Transverse colon (tissue), 4 donors: ENCODE measurements at regions not wholly inside any gene's neighbourhood (a gene's known extent, or its start where the extent isn't known, plus 50 kb on each side); places are given as distances from the start of the nearest gene placed in this dataset.

Source experiments
- DNase-seq: peaks from one replicate; pipeline ENCODE4 v3.0.0-alpha.2; 2019
- H3K27ac ChIP-seq, 4 donors: fragments of 200-600 bp; sonication (generic); 2 replicates each; pipeline ENCODE4 v1.5.1; 2016 to 2018; ENCODE audit warnings: inconsistent platforms in 4 of 4
- H3K27me3 ChIP-seq: fragments of 200-600 bp; sonication (generic); 2 replicates; pipeline ENCODE4 v1.5.1; 2017; ENCODE audit warnings: inconsistent platforms
- H3K36me3 ChIP-seq, 4 donors: fragments of 200-600 bp; sonication (generic); 2 replicates each; pipeline ENCODE4 v1.5.1; 2017 to 2019; ENCODE audit warnings: inconsistent platforms in 4 of 4
- H3K4me1 ChIP-seq, 4 donors: fragments of 200-600 bp; sonication (generic); 2 replicates each; pipeline ENCODE4 v1.5.1; 2017 to 2020; ENCODE audit warnings: inconsistent platforms in 4 of 4
- H3K4me3 ChIP-seq, 4 donors: fragments of 200-600 bp; sonication (generic); 1 replicate in 1 of 4; 2 replicates in 3 of 4; pipeline versions ENCODE4 v1.5.1 to v1.6.1; 2017 to 2019; ENCODE audit warnings: inconsistent platforms in 4 of 4
- H3K9me3 ChIP-seq, 2 donors: fragments of 200-600 bp; sonication (generic); 2 replicates each; pipeline ENCODE4 v1.5.1; 2017 to 2019; ENCODE audit warnings: inconsistent platforms in 2 of 2
- EP300 ChIP-seq: sonication (generic); formaldehyde crosslinking; IDR thresholded peaks from one replicate; pipeline ENCODE4 v1.6.1; 2017; ENCODE audit warnings: antibody characterized with exemption, low read depth
- POLR2A ChIP-seq: fragments of 450-650 bp; IDR thresholded peaks from one replicate; pipeline ENCODE4 v1.6.1; 2016; ENCODE audit warnings: antibody characterized with exemption, mild to moderate bottlenecking, moderate library complexity
- POLR2AphosphoS5 ChIP-seq, 3 donors: sonication (generic); formaldehyde crosslinking; IDR thresholded peaks; one replicate each; pipeline ENCODE4 v1.6.1; 2016; ENCODE audit warnings: antibody characterized with exemption in 3 of 3
- WGBS, 2 donors: methylation state at CpG; one replicate each; pipeline ENCODE4 v1.1.5; 2018; ENCODE audit warnings: low coverage in 1 of 2; 5-methylcytosine and 5-hydroxymethylcytosine counted together
- in situ Hi-C, 4 donors: fragments of 200-750 bp; cut with MboI; loops; one replicate each; pipeline versions ENCODE4 v1.15.0 to v1.15.1; 2017; ENCODE audit warnings: low sequenced_read_pairs in 3 of 4, low pct_ligation_motif_present in 1 of 4, low pct_unique_long_range_greater_than_20kb in 1 of 4
- intact Hi-C: fragments of 100-400 bp; cut with DNase I; formaldehyde crosslinking; loops from one replicate; pipeline ENCODE4 v1.15.1; 2023; ENCODE audit warnings: low total_unique reads
- TF ChIP-seq, protein P1 (sequence below), 5 experiments: fragments of 200-600 bp in 3 of 5; fragments of 450-650 bp in 2 of 5; sonication (generic) in 3 of 5; IDR thresholded peaks; 1 replicate in 2 of 5; 2 replicates in 3 of 5; pipeline ENCODE4 v1.5.1; 2016 to 2017; ENCODE audit warnings: antibody characterized with exemption in 5 of 5, inconsistent platforms in 3 of 5, mild to moderate bottlenecking in 2 of 5, moderate library complexity in 1 of 5

DNA sequence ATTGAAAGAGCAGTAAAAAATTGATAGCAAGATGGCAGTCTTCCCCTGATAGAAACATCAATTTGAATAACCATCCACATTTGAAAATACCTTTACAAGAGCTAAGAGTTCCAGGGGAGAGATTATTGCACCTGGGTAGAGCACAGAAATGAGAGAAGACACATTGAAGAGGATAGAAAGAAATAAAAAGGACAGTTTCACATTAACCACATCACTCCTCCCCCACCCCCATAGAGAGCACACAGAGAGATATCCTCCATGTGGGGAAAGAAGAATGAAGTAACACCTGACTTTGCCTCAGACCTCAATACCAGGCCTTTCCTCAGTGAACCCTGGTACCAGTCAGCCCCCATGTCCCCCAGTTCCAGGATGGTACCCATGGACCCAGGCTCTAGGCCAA lies 486.7 kb downstream of the FAM181B start:
- intact Hi-C loops: no loop called here
- TF ChIP-seq POLR2AphosphoS5 (IDR thresholded peaks at IDR 0.05) (no peak), EP300 (no peak), POLR2A (no peak)
- TF ChIP-seq, protein P1, sequence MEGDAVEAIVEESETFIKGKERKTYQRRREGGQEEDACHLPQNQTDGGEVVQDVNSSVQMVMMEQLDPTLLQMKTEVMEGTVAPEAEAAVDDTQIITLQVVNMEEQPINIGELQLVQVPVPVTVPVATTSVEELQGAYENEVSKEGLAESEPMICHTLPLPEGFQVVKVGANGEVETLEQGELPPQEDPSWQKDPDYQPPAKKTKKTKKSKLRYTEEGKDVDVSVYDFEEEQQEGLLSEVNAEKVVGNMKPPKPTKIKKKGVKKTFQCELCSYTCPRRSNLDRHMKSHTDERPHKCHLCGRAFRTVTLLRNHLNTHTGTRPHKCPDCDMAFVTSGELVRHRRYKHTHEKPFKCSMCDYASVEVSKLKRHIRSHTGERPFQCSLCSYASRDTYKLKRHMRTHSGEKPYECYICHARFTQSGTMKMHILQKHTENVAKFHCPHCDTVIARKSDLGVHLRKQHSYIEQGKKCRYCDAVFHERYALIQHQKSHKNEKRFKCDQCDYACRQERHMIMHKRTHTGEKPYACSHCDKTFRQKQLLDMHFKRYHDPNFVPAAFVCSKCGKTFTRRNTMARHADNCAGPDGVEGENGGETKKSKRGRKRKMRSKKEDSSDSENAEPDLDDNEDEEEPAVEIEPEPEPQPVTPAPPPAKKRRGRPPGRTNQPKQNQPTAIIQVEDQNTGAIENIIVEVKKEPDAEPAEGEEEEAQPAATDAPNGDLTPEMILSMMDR (IDR thresholded peaks at IDR 0.05): no peak
- Histone ChIP-seq H3K4me1 (no peaks in the 10 kb centered on the region), H3K36me3 (no peaks in the 10 kb centered on the region), H3K27me3 (no peaks in the 10 kb centered on the region), H3K9me3 (no peaks in the 10 kb centered on the region), H3K27ac (no peak overlapping the region), H3K4me3 (no peak overlapping the region)
- no peak for DNase-seq
- in situ Hi-C loops: no loop called here

DNA sequence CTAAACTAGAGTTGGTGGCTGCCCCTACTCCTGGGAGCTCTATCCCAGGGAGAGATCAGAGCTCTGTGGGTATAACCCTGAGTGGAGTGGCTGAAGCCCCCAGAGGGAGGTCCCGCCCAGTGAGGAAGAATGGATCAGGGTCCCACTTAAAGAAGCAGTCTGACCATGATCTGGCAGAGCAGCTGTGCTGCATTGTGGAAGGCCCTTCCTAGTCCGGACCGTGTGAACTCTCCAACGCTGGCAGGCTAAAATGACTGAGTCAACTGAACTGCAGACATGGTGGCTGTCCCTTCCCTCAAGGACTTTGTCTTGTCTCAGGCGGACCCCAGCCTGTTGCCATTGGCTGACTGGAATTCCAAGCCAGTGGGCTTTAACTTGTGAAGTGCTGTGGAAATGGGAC lies 494.2 kb downstream of the FAM181B start:
- WGBS, 2 donors: 83% methylated on average over 3 of the region's 5 CpGs; no CpG with 5 or more reads in 1 of the 2 donors
- Histone ChIP-seq H3K36me3 (no peaks in the 10 kb centered on the region), H3K27ac (no peak overlapping the region), H3K27me3 (no peaks in the 10 kb centered on the region), H3K4me3 (no peak overlapping the region), H3K4me1 (no peaks in the 10 kb centered on the region), H3K9me3 (no peaks in the 10 kb centered on the region)
- intact Hi-C loops: no loop called here
- DNase-seq: no peak
- in situ Hi-C loops: no loop called here
- TF ChIP-seq POLR2AphosphoS5 (IDR thresholded peaks at IDR 0.05) (no peak), EP300 (no peak), POLR2A (no peak)
- TF ChIP-seq, protein P1 (IDR thresholded peaks at IDR 0.05): no peak

DNA sequence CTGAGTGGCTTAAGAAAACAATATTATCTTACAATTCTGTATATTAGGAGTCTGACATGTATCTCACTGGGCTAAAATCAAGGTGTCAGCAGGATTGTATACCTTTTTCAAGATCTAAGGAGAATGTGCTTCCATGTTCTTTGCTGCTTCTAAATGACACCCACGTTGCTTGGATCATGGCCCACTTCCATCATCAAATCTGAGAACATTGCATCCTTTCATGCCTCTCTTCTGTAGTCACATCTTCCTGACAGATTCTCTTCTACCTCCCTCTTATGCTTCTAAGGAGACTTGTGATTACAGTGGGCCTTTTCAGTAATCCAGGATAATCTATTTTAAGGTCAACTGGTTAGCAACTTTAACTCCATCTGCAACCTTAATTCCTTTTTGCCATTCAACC lies 499.4 kb downstream of the FAM181B start:
- Histone ChIP-seq H3K27ac (no peak overlapping the region), H3K9me3 (no peaks in the 10 kb centered on the region), H3K36me3 (no peaks in the 10 kb centered on the region), H3K27me3 (no peaks in the 10 kb centered on the region), H3K4me1 (no peaks in the 10 kb centered on the region), H3K4me3 (no peak overlapping the region)
- WGBS, 2 donors: 32 to 60% methylated on average over 1 of the region's 1 CpG
- TF ChIP-seq EP300 (no peak), POLR2A (no peak)
- TF ChIP-seq, protein P1 (IDR thresholded peaks at IDR 0.05): no peak
- in situ Hi-C loops (no loop called here), intact Hi-C loops (no loop called here)
- no peak for DNase-seq

DNA sequence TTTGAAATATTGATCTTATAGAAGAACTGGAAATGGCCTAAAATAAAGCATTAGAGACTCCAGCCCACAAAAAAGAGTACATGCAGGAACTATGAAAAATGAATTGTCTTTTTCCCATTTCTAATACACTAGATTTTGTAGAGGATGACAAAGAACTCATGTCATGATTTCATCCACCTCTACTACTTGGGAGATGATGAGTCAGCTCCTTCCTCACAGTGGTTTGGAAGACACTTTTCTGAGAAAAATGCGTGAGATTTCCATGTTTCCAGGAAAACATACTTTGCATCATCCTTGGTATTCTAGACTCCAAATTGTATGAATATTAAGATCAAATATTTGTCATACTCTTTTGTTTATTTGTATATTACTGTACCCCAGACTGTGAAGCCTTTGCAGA lies 500.5 kb downstream of the FAM181B start:
- TF ChIP-seq POLR2AphosphoS5 (IDR thresholded peaks at IDR 0.05) (no peak), EP300 (no peak), POLR2A (no peak)
- TF ChIP-seq, protein P1 (IDR thresholded peaks at IDR 0.05): no peak
- intact Hi-C loops: no loop called here
- WGBS, 2 donors: 81 to 100% methylated on average over 1 of the region's 1 CpG
- H3K9me3 ChIP-seq: no peaks in the 10 kb centered on the region
- H3K27ac ChIP-seq: no peak overlapping the region
- in situ Hi-C loops: no loop called here
- DNase-seq: no peak
- H3K4me3 ChIP-seq: no peak overlapping the region
- H3K27me3 ChIP-seq: no peaks in the 10 kb centered on the region
- no peaks in the 10 kb centered on the region for H3K4me1 ChIP-seq
- H3K36me3 ChIP-seq: no peaks in the 10 kb centered on the region
